ENCODE measurements at regions not wholly inside any gene's neighbourhood (a gene's known extent, or its start where the extent isn't known, plus 50 kb on each side); places are given as distances from the start of the nearest gene placed in this dataset.

- no peak for TF ChIP-seq CTCF (IDR thresholded peaks at IDR 0.05; ENCODE audit: low read depth, low read length)
- no peak for TF ChIP-seq EZH2phosphoT487 (IDR thresholded peaks at IDR 0.05; ENCODE audit: low read depth)
Observed at GRCh38 chr1:191707288-191707687, 451.0 kb upstream of the RGS18 start.
